NCI-H82 treated with DMSO at 0.1 percent for 48 hours (cell line): ENCODE measurements at regions not wholly inside any gene's neighbourhood (a gene's known extent, or its start where the extent isn't known, plus 50 kb on each side); places are given as distances from the start of the nearest gene placed in this dataset.
A peak's percentile ranks its signal among the peaks of the same experiment; 100 is the strongest.
"Not testable (repeated sequence)": the region's sequence is repeated elsewhere in the genome, so short reads cannot be mapped to it uniquely, and the experiment has no call there.

ENCODE experiments used
- DNase-seq: peaks from one replicate; lab custom pipeline; 2025; ENCODE audit not compliant: unreplicated experiment; lab: John Stamatoyannopoulos, UW

- peak; percentile 3 for DNase-seq
These were observed 50.0 kb downstream of the SPRING1 start for GRCh38 chr12:116687888-116688287.

- DNase-seq: no peak
These were observed 53.0 kb downstream of the SPRING1 start for GRCh38 chr12:116684891-116685290.

GRCh38 chr12:116677202-116677661 is 60.6 kb downstream of the SPRING1 start:
- no peak for DNase-seq

GRCh38 chr12:116675339-116676107 is 62.3 kb downstream of the SPRING1 start:
- no peak for DNase-seq

- DNase-seq: no peak
These were observed 63.2 kb downstream of the SPRING1 start for GRCh38 chr12:116674643-116675183.

GRCh38 chr12:116673681-116674111 is 64.2 kb downstream of the SPRING1 start:
- no peak for DNase-seq

GRCh38 chr12:116672842-116673516 is 64.9 kb downstream of the SPRING1 start:
- no peak for DNase-seq

- DNase-seq: no peak
These were observed 65.9 kb downstream of the SPRING1 start for GRCh38 chr12:116672010-116672409.

GRCh38 chr12:116670859-116671258 is 67.0 kb downstream of the SPRING1 start:
- no peak for DNase-seq

GRCh38 chr12:116667752-116668151 is 70.1 kb downstream of the SPRING1 start:
- DNase-seq: no peak

GRCh38 chr12:116666829-116667228 is 71.0 kb downstream of the SPRING1 start:
- DNase-seq: not testable (repeated sequence)

- no peak for DNase-seq
These were observed 71.6 kb downstream of the SPRING1 start for GRCh38 chr12:116666305-116666673.

GRCh38 chr12:116665666-116666304 is 72.1 kb downstream of the SPRING1 start:
- DNase-seq: no peak

- DNase-seq: no peak
These were observed 73.8 kb downstream of the SPRING1 start for GRCh38 chr12:116664085-116664484.

GRCh38 chr12:116662612-116663144 is 75.2 kb downstream of the SPRING1 start:
- DNase-seq: peak; percentile 75

- no peak for DNase-seq
These were observed 76.5 kb downstream of the SPRING1 start for GRCh38 chr12:116661341-116661740.

GRCh38 chr12:116660740-116661139 is 77.1 kb downstream of the SPRING1 start:
- not testable (repeated sequence) for DNase-seq

GRCh38 chr12:116659771-116660481 is 77.9 kb downstream of the SPRING1 start:
- no peak for DNase-seq

- no peak for DNase-seq
These were observed 79.9 kb downstream of the SPRING1 start for GRCh38 chr12:116657921-116658495.

- no peak for DNase-seq
These were observed 81.6 kb downstream of the SPRING1 start for GRCh38 chr12:116656306-116656705.
